ENCODE measurements at regions not wholly inside any gene's neighbourhood (a gene's known extent, or its start where the extent isn't known, plus 50 kb on each side); places are given as distances from the start of the nearest gene placed in this dataset.

GRCh38 chr11:80451105-80451504, 1010.3 kb upstream of the TENM4 start:
- no peak for DNase-seq (ENCODE audit: insufficient read length, low spot score)
- TF ChIP-seq CTCF (IDR thresholded peaks at IDR 0.05; ENCODE audit: insufficient read depth, missing control alignments), result no peak
- FAIRE-seq, result no peak

- TF ChIP-seq CTCF (IDR thresholded peaks at IDR 0.05; ENCODE audit: insufficient read depth, missing control alignments), result no peak
- DNase-seq (ENCODE audit: insufficient read length, low spot score) (no peak), FAIRE-seq (no peak)
Observed at GRCh38 chr11:80448709-80449108, 1007.9 kb upstream of the TENM4 start.

GRCh38 chr11:80443177-80443576, 1002.3 kb upstream of the TENM4 start:
- no peak for DNase-seq (ENCODE audit: insufficient read length, low spot score)
- FAIRE-seq, result no peak
- TF ChIP-seq CTCF (IDR thresholded peaks at IDR 0.05; ENCODE audit: insufficient read depth, missing control alignments), result no peak

- FAIRE-seq (no peak), DNase-seq (ENCODE audit: insufficient read length, low spot score) (no peak)
- no peak for TF ChIP-seq CTCF (IDR thresholded peaks at IDR 0.05; ENCODE audit: insufficient read depth, missing control alignments)
Observed at GRCh38 chr11:80441821-80442220, 1001.0 kb upstream of the TENM4 start.

GRCh38 chr11:80440835-80441234, 1000.0 kb upstream of the TENM4 start:
- FAIRE-seq (no peak), DNase-seq (ENCODE audit: insufficient read length, low spot score) (no peak)
- no peak for TF ChIP-seq CTCF (IDR thresholded peaks at IDR 0.05; ENCODE audit: insufficient read depth, missing control alignments)

- no peak for TF ChIP-seq CTCF (IDR thresholded peaks at IDR 0.05; ENCODE audit: insufficient read depth, missing control alignments)
- FAIRE-seq (no peak), DNase-seq (ENCODE audit: insufficient read length, low spot score) (no peak)
Observed at GRCh38 chr11:80436547-80436946, 995.7 kb upstream of the TENM4 start.

- DNase-seq (ENCODE audit: insufficient read length, low spot score), result no peak
- TF ChIP-seq CTCF (IDR thresholded peaks at IDR 0.05; ENCODE audit: insufficient read depth, missing control alignments), result no peak
- FAIRE-seq, result no peak
Observed at GRCh38 chr11:80435345-80435744, 994.5 kb upstream of the TENM4 start.
